Nephron (organoid): ENCODE measurements at regions not wholly inside any gene's neighbourhood (a gene's known extent, or its start where the extent isn't known, plus 50 kb on each side); places are given as distances from the start of the nearest gene placed in this dataset.
"Not testable (repeated sequence)": the region's sequence is repeated elsewhere in the genome, so short reads cannot be mapped to it uniquely, and the experiment has no call there.

Source experiments
- H3K27ac Mint-ChIP-seq, 3 experiments: 2 replicates each; pipeline ENCODE4 v1.8.0; 2020; ENCODE audit warnings: mixed read lengths in 3 of 3, mild to moderate bottlenecking in 2 of 3, moderate library complexity in 1 of 3
- H3K27me3 Mint-ChIP-seq: 2 replicates; pipeline ENCODE4 v1.8.0; 2021; ENCODE audit warnings: low read depth, mild to moderate bottlenecking, moderate library complexity, mixed read lengths
- H3K36me3 Mint-ChIP-seq: 2 replicates; pipeline ENCODE4 v1.8.0; 2020; ENCODE audit warnings: low read depth, mixed read lengths
- H3K4me1 Mint-ChIP-seq: 2 replicates; pipeline ENCODE4 v1.8.0; 2020; ENCODE audit warnings: mixed read lengths
- H3K4me3 Mint-ChIP-seq, 3 experiments: 2 replicates each; pipeline ENCODE4 v1.8.0; 2020; ENCODE audit warnings: mild to moderate bottlenecking in 3 of 3, mixed read lengths in 3 of 3, moderate library complexity in 2 of 3
- H3K9me3 Mint-ChIP-seq: 2 replicates; pipeline ENCODE4 v1.8.0; 2020; ENCODE audit warnings: mixed read lengths
- TF ChIP-seq, protein P1 (sequence below), 3 experiments: fragments of 200-600 bp; sonication (generic); IDR thresholded peaks; one replicate each; pipeline ENCODE4 v1.5.0; 2021; ENCODE audit warnings: antibody characterized with exemption in 3 of 3; ENCODE audit not compliant: unreplicated experiment in 3 of 3

DNA sequence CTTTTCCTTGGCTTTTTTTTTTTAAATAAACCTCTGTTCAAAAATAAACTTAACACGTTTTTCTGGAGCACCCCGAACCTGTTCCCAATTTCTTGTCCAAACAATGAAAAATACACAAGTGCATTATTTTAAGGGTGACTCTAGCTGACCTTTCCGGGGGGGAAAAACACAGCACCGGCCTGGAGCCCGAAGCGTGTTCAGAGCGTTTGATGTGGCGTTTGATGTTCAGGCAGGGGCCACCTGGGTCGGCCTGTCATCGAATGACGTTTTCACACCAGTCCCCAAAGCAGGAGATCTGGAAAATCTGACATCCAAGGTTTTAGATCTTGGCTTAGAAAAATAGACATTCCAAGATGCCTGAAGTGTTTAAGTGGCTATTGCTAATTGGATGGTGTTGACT lies 282.1 kb downstream of the SHOX start:
- Mint-ChIP-seq H3K36me3 (no peaks in the 10 kb centered on the region), H3K4me1 (no peaks in the 10 kb centered on the region), H3K27ac (no peak overlapping the region), H3K4me3 (no peak overlapping the region), H3K9me3 (peaks cover 3% of the 10 kb centered on the region), H3K27me3 (peaks cover 31% of the 10 kb centered on the region)
- TF ChIP-seq, protein P1, sequence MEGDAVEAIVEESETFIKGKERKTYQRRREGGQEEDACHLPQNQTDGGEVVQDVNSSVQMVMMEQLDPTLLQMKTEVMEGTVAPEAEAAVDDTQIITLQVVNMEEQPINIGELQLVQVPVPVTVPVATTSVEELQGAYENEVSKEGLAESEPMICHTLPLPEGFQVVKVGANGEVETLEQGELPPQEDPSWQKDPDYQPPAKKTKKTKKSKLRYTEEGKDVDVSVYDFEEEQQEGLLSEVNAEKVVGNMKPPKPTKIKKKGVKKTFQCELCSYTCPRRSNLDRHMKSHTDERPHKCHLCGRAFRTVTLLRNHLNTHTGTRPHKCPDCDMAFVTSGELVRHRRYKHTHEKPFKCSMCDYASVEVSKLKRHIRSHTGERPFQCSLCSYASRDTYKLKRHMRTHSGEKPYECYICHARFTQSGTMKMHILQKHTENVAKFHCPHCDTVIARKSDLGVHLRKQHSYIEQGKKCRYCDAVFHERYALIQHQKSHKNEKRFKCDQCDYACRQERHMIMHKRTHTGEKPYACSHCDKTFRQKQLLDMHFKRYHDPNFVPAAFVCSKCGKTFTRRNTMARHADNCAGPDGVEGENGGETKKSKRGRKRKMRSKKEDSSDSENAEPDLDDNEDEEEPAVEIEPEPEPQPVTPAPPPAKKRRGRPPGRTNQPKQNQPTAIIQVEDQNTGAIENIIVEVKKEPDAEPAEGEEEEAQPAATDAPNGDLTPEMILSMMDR (IDR thresholded peaks at IDR 0.05; ENCODE audit: unreplicated experiment in 3 of 3), result no peak

- Mint-ChIP-seq H3K27me3 (peaks cover 12% of the 10 kb centered on the region), H3K4me1 (peaks cover 10% of the 10 kb centered on the region)
- not testable (repeated sequence) for H3K9me3 Mint-ChIP-seq, H3K27ac Mint-ChIP-seq, H3K4me3 Mint-ChIP-seq, H3K36me3 Mint-ChIP-seq
These were observed 278.5 kb downstream of the SHOX start for GRCh38 chrX:909068-909467.

GRCh38 chrX:906586-906985 lies 276.0 kb downstream of the SHOX start:
- H3K9me3 Mint-ChIP-seq, result peaks cover 6% of the 10 kb centered on the region

DNA sequence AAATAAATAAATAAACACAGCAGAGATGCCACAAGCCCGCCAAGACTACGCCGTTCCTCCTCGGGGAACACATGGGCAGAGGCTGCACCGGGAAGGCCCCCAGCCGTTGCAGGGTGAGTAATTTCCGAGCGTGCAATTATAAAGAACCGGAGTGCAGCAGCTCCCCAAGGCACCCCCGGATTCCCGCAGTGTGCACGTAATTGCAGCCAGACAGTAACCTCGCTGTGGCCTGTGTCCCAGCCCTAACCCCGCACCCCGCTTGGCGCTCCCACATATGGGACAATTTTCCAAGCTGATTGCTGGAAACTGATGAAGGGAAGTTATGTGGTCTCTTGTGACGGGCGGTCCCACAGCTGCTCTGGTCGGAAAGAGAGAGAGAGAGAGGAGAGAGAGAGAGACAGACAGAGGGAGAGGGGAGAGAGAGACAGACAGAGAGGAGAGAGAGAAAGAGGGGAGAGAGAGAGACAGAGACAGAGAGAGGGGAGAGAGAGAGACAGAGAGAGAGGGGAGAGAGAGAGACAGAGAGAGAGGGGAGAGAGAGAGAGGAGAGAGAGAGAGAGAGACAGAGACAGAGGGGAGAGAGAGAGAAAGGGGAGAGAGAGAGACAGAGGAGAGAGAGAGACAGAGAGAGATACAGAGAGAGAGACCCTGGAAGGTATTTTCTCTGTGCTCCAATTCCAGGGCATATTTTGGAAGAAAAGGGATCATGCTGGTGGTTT lies 275.4 kb downstream of the SHOX start:
- H3K27me3 Mint-ChIP-seq, result peaks cover 8% of the 10 kb centered on the region
- no peak overlapping the region for H3K27ac Mint-ChIP-seq
- no peak overlapping the region for H3K4me3 Mint-ChIP-seq
- TF ChIP-seq, protein P1 (IDR thresholded peaks at IDR 0.05; ENCODE audit: unreplicated experiment in 3 of 3), result no peak
- no peaks in the 10 kb centered on the region for H3K36me3 Mint-ChIP-seq
- peaks cover 6% of the 10 kb centered on the region for H3K9me3 Mint-ChIP-seq
- H3K4me1 Mint-ChIP-seq, result peaks cover 10% of the 10 kb centered on the region

More at GRCh38 chrX:906586-906985, 276.0 kb downstream of the SHOX start:
- TF ChIP-seq, protein P1 (IDR thresholded peaks at IDR 0.05; ENCODE audit: unreplicated experiment in 3 of 3), result no peak
- H3K4me1 Mint-ChIP-seq, result peaks cover 10% of the 10 kb centered on the region
- no peak overlapping the region for H3K27ac Mint-ChIP-seq
- H3K27me3 Mint-ChIP-seq, result peaks cover 8% of the 10 kb centered on the region
- H3K36me3 Mint-ChIP-seq, result no peaks in the 10 kb centered on the region
- H3K4me3 Mint-ChIP-seq, result no peak overlapping the region

DNA sequence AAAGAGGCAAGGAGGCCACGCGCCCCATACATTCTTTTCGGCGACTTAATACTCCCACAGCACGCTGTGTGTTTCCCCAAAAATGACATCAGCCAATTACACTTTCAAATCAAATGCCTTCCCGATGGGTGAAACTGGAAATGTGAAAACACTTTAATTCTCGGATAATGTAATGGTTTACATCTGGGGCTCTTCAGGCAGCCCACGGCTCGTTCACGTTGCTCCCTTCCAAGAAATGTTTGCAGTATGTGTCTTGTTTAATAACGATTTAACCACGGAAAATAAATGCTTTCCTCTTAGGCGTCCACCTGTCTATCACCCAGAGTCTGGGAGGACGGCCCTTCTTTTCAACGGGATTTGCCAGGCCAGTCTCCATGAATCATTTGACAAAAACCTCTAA lies 272.5 kb downstream of the SHOX start:
- Mint-ChIP-seq H3K4me3 (no peak overlapping the region), H3K27ac (no peak overlapping the region), H3K36me3 (no peaks in the 10 kb centered on the region), H3K9me3 (peaks cover 3% of the 10 kb centered on the region), H3K4me1 (peaks cover 10% of the 10 kb centered on the region), H3K27me3 (peaks cover 4% of the 10 kb centered on the region)
- TF ChIP-seq, protein P1 (IDR thresholded peaks at IDR 0.05; ENCODE audit: unreplicated experiment in 3 of 3), result no peak

DNA sequence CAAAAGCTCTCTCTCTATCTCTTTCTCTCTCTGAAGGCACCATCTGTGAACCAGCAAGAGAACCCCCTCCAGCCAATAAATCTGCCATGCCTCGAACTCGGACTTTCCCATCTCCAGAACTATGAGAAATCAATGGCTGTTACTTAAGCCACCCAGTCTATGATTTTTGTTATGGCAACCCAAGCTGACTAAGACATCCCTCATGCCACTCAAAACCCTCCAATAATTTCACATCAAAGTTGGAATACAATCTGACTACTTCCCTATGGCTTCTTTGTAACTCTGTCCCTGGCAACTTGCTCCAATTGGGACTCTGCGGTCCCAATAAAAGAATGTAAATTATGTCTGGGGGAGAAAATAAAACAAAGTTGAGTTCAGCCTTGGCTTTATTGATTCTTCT lies 265.7 kb downstream of the SHOX start:
- TF ChIP-seq, protein P1 (IDR thresholded peaks at IDR 0.05; ENCODE audit: unreplicated experiment in 3 of 3), result no peak
- Mint-ChIP-seq H3K4me3 (no peak overlapping the region), H3K27ac (no peak overlapping the region), H3K9me3 (peaks cover 42% of the 10 kb centered on the region), H3K36me3 (no peaks in the 10 kb centered on the region), H3K27me3 (peaks cover 4% of the 10 kb centered on the region), H3K4me1 (no peaks in the 10 kb centered on the region)
